Trophoblast cell (in vitro differentiated cells and primary cell): ENCODE measurements at regions not wholly inside any gene's neighbourhood (a gene's known extent, or its start where the extent isn't known, plus 50 kb on each side); places are given as distances from the start of the nearest gene placed in this dataset.
"Not testable (repeated sequence)": the region's sequence is repeated elsewhere in the genome, so short reads cannot be mapped to it uniquely, and the experiment has no call there.

ENCODE experiments used
- DNase-seq, 2 donors: peaks; one replicate each; pipeline ENCODE4 v3.0.0-alpha.2; 2016
- H2AFZ ChIP-seq: 2 replicates; pipeline ENCODE4 v1.6.1; 2013; ENCODE audit warnings: low read length, moderate library complexity, mild to moderate bottlenecking; ENCODE audit not compliant: insufficient read depth, poor library complexity
- H2AK5ac ChIP-seq: 2 replicates; pipeline ENCODE4 v1.6.1; 2013; ENCODE audit warnings: mild to moderate bottlenecking, low read length
- H2BK120ac ChIP-seq: 2 replicates; pipeline ENCODE4 v1.6.1; 2013; ENCODE audit warnings: low read length, mild to moderate bottlenecking, moderate library complexity; ENCODE audit not compliant: insufficient read depth, poor library complexity
- H2BK12ac ChIP-seq: 2 replicates; pipeline ENCODE4 v1.6.1; 2013; ENCODE audit warnings: mild to moderate bottlenecking, low read length, moderate library complexity
- H2BK5ac ChIP-seq: 2 replicates; pipeline ENCODE4 v1.6.1; 2013; ENCODE audit warnings: low read length, low read depth, moderate library complexity, mild to moderate bottlenecking; ENCODE audit not compliant: poor library complexity
- H3K14ac ChIP-seq: 2 replicates; pipeline ENCODE4 v1.6.1; 2013; ENCODE audit warnings: mild to moderate bottlenecking, low read length
- H3K18ac ChIP-seq: 2 replicates; pipeline ENCODE4 v1.6.1; 2013; ENCODE audit warnings: mild to moderate bottlenecking, low read length
- H3K23ac ChIP-seq: 2 replicates; pipeline ENCODE4 v1.6.1; 2013; ENCODE audit warnings: low read length
- H3K27ac ChIP-seq: 2 replicates; pipeline ENCODE4 v1.5.1; 2013; ENCODE audit warnings: low read depth, mild to moderate bottlenecking, inconsistent platforms, low read length, moderate library complexity
- H3K27me3 ChIP-seq: 2 replicates; pipeline ENCODE4 v1.6.1; 2013; ENCODE audit warnings: inconsistent platforms, mild to moderate bottlenecking, low read length, moderate library complexity; ENCODE audit not compliant: insufficient read depth
- H3K36me3 ChIP-seq, 2 experiments: 1 replicate in 1 of 2; 2 replicates in 1 of 2; pipeline ENCODE4 v1.6.1; 2013; ENCODE audit warnings: low read length in 2 of 2, mild to moderate bottlenecking in 2 of 2, moderate library complexity in 1 of 2; ENCODE audit not compliant: insufficient read depth in 2 of 2, control insufficient read depth in 1 of 2
- H3K4ac ChIP-seq: 2 replicates; pipeline ENCODE4 v1.6.1; 2013; ENCODE audit warnings: low read depth, mild to moderate bottlenecking, low read length, moderate library complexity
- H3K4me1 ChIP-seq, 2 experiments: 1 replicate in 1 of 2; 2 replicates in 1 of 2; pipeline ENCODE4 v1.6.1; 2013; ENCODE audit warnings: low read length in 2 of 2, mild to moderate bottlenecking in 2 of 2, moderate library complexity in 1 of 2; ENCODE audit not compliant: insufficient read depth in 2 of 2, control insufficient read depth in 1 of 2
- H3K4me2 ChIP-seq: 2 replicates; pipeline ENCODE4 v1.6.1; 2013; ENCODE audit warnings: inconsistent platforms, mild to moderate bottlenecking, low read length, moderate library complexity
- H3K4me3 ChIP-seq: 2 replicates; pipeline ENCODE4 v1.5.1; 2013; ENCODE audit warnings: mild to moderate bottlenecking, low read depth, low read length, inconsistent platforms
- H3K79me1 ChIP-seq: one replicate; pipeline ENCODE4 v1.6.1; 2013; ENCODE audit warnings: low read length
- H3K79me2 ChIP-seq: 2 replicates; pipeline ENCODE4 v1.6.1; 2013; ENCODE audit warnings: low read length, mild to moderate bottlenecking; ENCODE audit not compliant: control insufficient read depth, insufficient read depth, poor library complexity
- H3K9ac ChIP-seq: 2 replicates; pipeline ENCODE4 v1.6.1; 2013; ENCODE audit warnings: mild to moderate bottlenecking, low read length
- H3K9me3 ChIP-seq: 2 replicates; pipeline ENCODE4 v1.6.1; 2013; ENCODE audit warnings: low read depth, mild to moderate bottlenecking, control low read depth, inconsistent platforms, low read length; ENCODE audit not compliant: insufficient read depth
- H4K12ac ChIP-seq: 2 replicates; pipeline ENCODE4 v1.6.1; 2013; ENCODE audit warnings: low read depth, mild to moderate bottlenecking, low read length, moderate library complexity
- H4K8ac ChIP-seq: 2 replicates; pipeline ENCODE4 v1.6.1; 2013; ENCODE audit warnings: low read depth, mild to moderate bottlenecking, low read length, moderate library complexity
- H4K91ac ChIP-seq: one replicate; pipeline ENCODE4 v1.6.1; 2013; ENCODE audit warnings: low read depth, mild to moderate bottlenecking, low read length, moderate library complexity
- WGBS: extraction: QIAGEN DNeasy Blood & Tissue Kit; methylation state at CpG from one replicate; pipeline ENCODE4 v1.1.7; 2013; ENCODE audit warnings: missing lambda C conversion rate; ENCODE audit not compliant: insufficient read length, insufficient coverage; ENCODE audit errors: extremely low coverage; 5-methylcytosine and 5-hydroxymethylcytosine counted together

DNA sequence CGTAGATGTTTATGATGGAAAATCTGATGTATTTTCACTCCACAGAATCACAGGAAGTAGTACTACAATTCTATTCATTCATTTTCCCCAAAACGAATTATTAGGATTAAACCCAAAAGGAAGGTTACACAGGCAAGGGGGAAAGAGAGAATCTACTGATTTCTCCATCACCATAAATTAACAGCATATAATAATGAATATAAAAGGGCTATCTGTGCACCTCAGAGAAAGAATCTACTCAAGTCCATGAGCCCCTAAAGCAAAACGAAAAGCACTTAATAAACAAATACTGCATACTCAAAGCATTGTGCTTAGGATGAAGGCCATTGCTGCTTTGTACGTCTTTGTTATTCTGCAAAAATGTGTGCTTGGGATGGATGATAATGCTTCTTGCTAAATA, 740.5 kb upstream of the SEMA6A start:
- no peaks in the 10 kb centered on the region for H3K79me2 ChIP-seq
- no peaks in the 10 kb centered on the region for H3K9me3 ChIP-seq
- WGBS, result no CpG with 5 or more reads among the region's 4 CpGs
- H3K27ac ChIP-seq, result no peak overlapping the region
- no peaks in the 10 kb centered on the region for H3K36me3 ChIP-seq
- no peak overlapping the region for H2BK5ac ChIP-seq
- no peak overlapping the region for H2AK5ac ChIP-seq
- H3K23ac ChIP-seq, result no peak overlapping the region
- no peak overlapping the region for H4K8ac ChIP-seq
- no peak overlapping the region for H3K4me3 ChIP-seq
- H3K14ac ChIP-seq, result no peak overlapping the region
- H4K12ac ChIP-seq, result no peak overlapping the region
- no peaks in the 10 kb centered on the region for H3K27me3 ChIP-seq
- no peaks in the 10 kb centered on the region for H3K4me1 ChIP-seq
- no peak overlapping the region for H2BK120ac ChIP-seq
- H3K18ac ChIP-seq, result no peak overlapping the region
- no peak overlapping the region for H4K91ac ChIP-seq
- no peak overlapping the region for H3K4ac ChIP-seq
- H3K79me1 ChIP-seq, result no peaks in the 10 kb centered on the region
- DNase-seq, result no peak
- H3K9ac ChIP-seq, result no peak overlapping the region
- H3K4me2 ChIP-seq, result no peak overlapping the region
- H2BK12ac ChIP-seq, result no peak overlapping the region
- H2AFZ ChIP-seq, result no peak overlapping the region

GRCh38 chr5:117304512-117305107, 730.0 kb upstream of the SEMA6A start:
- not testable (repeated sequence) for H2BK5ac ChIP-seq, H3K4me1 ChIP-seq, H3K4me2 ChIP-seq, H4K91ac ChIP-seq, H2AK5ac ChIP-seq, H4K12ac ChIP-seq, H3K9ac ChIP-seq, H2BK12ac ChIP-seq, H3K9me3 ChIP-seq, H3K79me2 ChIP-seq, H2BK120ac ChIP-seq, H3K4ac ChIP-seq, H2AFZ ChIP-seq, H3K79me1 ChIP-seq, H3K27ac ChIP-seq, H3K14ac ChIP-seq, H3K18ac ChIP-seq, H4K8ac ChIP-seq, H3K23ac ChIP-seq, H3K4me3 ChIP-seq, H3K36me3 ChIP-seq, DNase-seq, H3K27me3 ChIP-seq
- WGBS, result no CpG with 5 or more reads among the region's 34 CpGs

GRCh38 chr5:117302949-117303348, 728.3 kb upstream of the SEMA6A start:
- no peak overlapping the region for H4K12ac ChIP-seq
- WGBS, result no CpG with 5 or more reads among the region's 3 CpGs
- peak; percentile 45 to 82 for DNase-seq
- H3K9me3 ChIP-seq, result no peaks in the 10 kb centered on the region
- H3K4me2 ChIP-seq, result no peak overlapping the region
- no peak overlapping the region for H4K8ac ChIP-seq
- no peaks in the 10 kb centered on the region for H3K79me2 ChIP-seq
- no peaks in the 10 kb centered on the region for H3K4me1 ChIP-seq
- no peak overlapping the region for H4K91ac ChIP-seq
- H2AFZ ChIP-seq, result no peak overlapping the region
- H2BK5ac ChIP-seq, result no peak overlapping the region
- no peaks in the 10 kb centered on the region for H3K36me3 ChIP-seq
- H3K27me3 ChIP-seq, result no peaks in the 10 kb centered on the region
- H3K18ac ChIP-seq, result no peak overlapping the region
- H3K4me3 ChIP-seq, result no peak overlapping the region
- no peak overlapping the region for H3K4ac ChIP-seq
- H3K14ac ChIP-seq, result no peak overlapping the region
- no peak overlapping the region for H2AK5ac ChIP-seq
- H2BK12ac ChIP-seq, result no peak overlapping the region
- H3K27ac ChIP-seq, result peak overlapping the region; percentile 69
- H3K79me1 ChIP-seq, result no peaks in the 10 kb centered on the region
- H2BK120ac ChIP-seq, result no peak overlapping the region
- H3K9ac ChIP-seq, result no peak overlapping the region
- no peak overlapping the region for H3K23ac ChIP-seq

GRCh38 chr5:117302473-117302872, 727.9 kb upstream of the SEMA6A start:
- H2BK5ac ChIP-seq, result no peak overlapping the region
- no peak overlapping the region for H3K9ac ChIP-seq
- no peak overlapping the region for H3K14ac ChIP-seq
- no peaks in the 10 kb centered on the region for H3K4me1 ChIP-seq
- H2BK120ac ChIP-seq, result no peak overlapping the region
- H3K27ac ChIP-seq, result peak overlapping the region; percentile 69
- H3K4me2 ChIP-seq, result no peak overlapping the region
- H3K9me3 ChIP-seq, result no peaks in the 10 kb centered on the region
- H2BK12ac ChIP-seq, result no peak overlapping the region
- H3K18ac ChIP-seq, result no peak overlapping the region
- H3K4ac ChIP-seq, result no peak overlapping the region
- no peak overlapping the region for H4K12ac ChIP-seq
- H3K79me1 ChIP-seq, result no peaks in the 10 kb centered on the region
- no peak overlapping the region for H4K8ac ChIP-seq
- H3K4me3 ChIP-seq, result no peak overlapping the region
- no CpG with 5 or more reads among the region's 1 CpG for WGBS
- H4K91ac ChIP-seq, result no peak overlapping the region
- H2AFZ ChIP-seq, result no peak overlapping the region
- H3K27me3 ChIP-seq, result no peaks in the 10 kb centered on the region
- H3K79me2 ChIP-seq, result no peaks in the 10 kb centered on the region
- peak in 1 of 2 donors; percentile 14 for DNase-seq
- no peak overlapping the region for H3K23ac ChIP-seq
- H3K36me3 ChIP-seq, result no peaks in the 10 kb centered on the region
- H2AK5ac ChIP-seq, result no peak overlapping the region
